Lower leg skin (tissue), 4 donors: ENCODE measurements at regions not wholly inside any gene's neighbourhood (a gene's known extent, or its start where the extent isn't known, plus 50 kb on each side); places are given as distances from the start of the nearest gene placed in this dataset.

Experiments used
- DNase-seq, 2 donors: peaks; one replicate each; pipeline ENCODE4 v3.0.0-alpha.2; 2019; ENCODE audit warnings: low spot score in 2 of 2
- H3K4me3 ChIP-seq: fragments of 200-600 bp; sonication (generic); 2 replicates; pipeline ENCODE4 v1.5.1; 2017; ENCODE audit warnings: mild to moderate bottlenecking, low read depth; ENCODE audit not compliant: poor library complexity, severe bottlenecking
- CTCF ChIP-seq, 3 donors: fragments of 450-650 bp; IDR thresholded peaks; one replicate each; pipeline ENCODE4 v1.5.1; 2016; ENCODE audit warnings: antibody characterized with exemption in 3 of 3, mild to moderate bottlenecking in 3 of 3, moderate library complexity in 2 of 3
- POLR2A ChIP-seq, 2 donors: fragments of 450-650 bp; IDR thresholded peaks; one replicate each; pipeline ENCODE4 v1.6.1; 2016 to 2017; ENCODE audit warnings: antibody characterized with exemption in 2 of 2, mild to moderate bottlenecking in 1 of 2, moderate library complexity in 1 of 2
- WGBS, 2 donors: methylation state at CpG; one replicate each; pipeline ENCODE4 v1.1.5; 2018; 5-methylcytosine and 5-hydroxymethylcytosine counted together
- intact Hi-C: fragments of 100-400 bp; cut with DNase I; formaldehyde crosslinking; loops from one replicate; pipeline ENCODE4 v1.15.0; 2023; ENCODE audit warnings: low total_unique reads

DNA sequence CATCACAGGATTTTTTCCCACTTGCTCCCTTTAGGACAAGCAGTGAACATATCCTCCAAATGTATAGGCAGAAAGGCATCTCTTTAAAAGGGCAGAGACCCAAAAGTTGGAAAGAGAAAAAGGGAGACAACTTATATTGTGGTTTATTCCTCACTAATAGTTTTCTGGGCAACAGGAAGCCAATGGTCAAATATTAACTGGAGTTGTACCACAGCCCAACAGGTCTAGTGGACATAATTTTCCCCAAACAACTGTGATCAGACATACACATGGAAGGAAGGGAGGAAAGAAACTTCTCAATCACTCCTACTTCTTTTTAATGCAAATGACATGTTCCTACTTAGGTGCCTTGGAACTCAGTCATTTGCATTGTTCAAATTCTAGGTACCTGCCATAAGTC lies 78.4 kb downstream of the SOX9 start:
- no peak for DNase-seq
- intact Hi-C loops, result no loop called here
- TF ChIP-seq POLR2A (IDR thresholded peaks at IDR 0.05) (no peak), CTCF (IDR thresholded peaks at IDR 0.05) (no peak)
- no peak overlapping the region for H3K4me3 ChIP-seq

GRCh38 chr17:72204742-72205141 lies 83.9 kb downstream of the SOX9 start:
- WGBS, 2 donors, result 50 to 69% methylated on average over 10 of the region's 10 CpGs
- intact Hi-C loops, result no loop called here
- TF ChIP-seq CTCF (IDR thresholded peaks at IDR 0.05) (no peak), POLR2A (IDR thresholded peaks at IDR 0.05) (no peak)

GRCh38 chr17:72205357-72205756 lies 84.5 kb downstream of the SOX9 start:
- H3K4me3 ChIP-seq, result no peak overlapping the region
- no peak for TF ChIP-seq POLR2A (IDR thresholded peaks at IDR 0.05)
- TF ChIP-seq CTCF (IDR thresholded peaks at IDR 0.05), result no peak
- DNase-seq, result no peak
- 25 to 38% methylated on average over 11 to 14 of the region's 14 CpGs for WGBS, 2 donors
- intact Hi-C loops, result no loop called here

More at GRCh38 chr17:72204742-72205141, 83.9 kb downstream of the SOX9 start:
- H3K4me3 ChIP-seq, result no peak overlapping the region
- no peak for DNase-seq

- intact Hi-C loops, result no loop called here
- DNase-seq, result no peak
- WGBS, 2 donors, result 84% methylated on average over 3 of the region's 3 CpGs
- TF ChIP-seq CTCF (IDR thresholded peaks at IDR 0.05) (no peak), POLR2A (IDR thresholded peaks at IDR 0.05) (no peak)
- H3K4me3 ChIP-seq, result no peak overlapping the region
Observed at GRCh38 chr17:72205822-72206221, 85.0 kb downstream of the SOX9 start.

DNA sequence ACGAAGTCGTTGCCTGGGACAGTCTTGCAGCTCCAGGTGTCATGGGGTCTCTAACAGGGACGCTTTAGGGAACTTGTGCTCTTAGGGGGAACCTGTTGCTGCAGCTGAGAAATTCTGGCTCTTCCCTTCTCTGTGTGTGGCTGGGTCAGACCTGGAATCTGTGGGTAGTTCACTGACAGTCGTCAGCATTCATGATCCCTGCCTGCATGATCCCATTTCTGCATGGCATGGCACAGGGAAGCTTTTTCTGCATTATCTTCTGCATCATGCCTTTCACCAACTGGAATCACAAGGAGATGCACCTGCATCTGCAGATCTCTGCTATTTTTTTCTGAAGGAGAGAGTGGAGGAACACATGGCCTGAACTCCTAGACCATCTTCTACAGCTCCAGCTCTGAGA lies 85.6 kb downstream of the SOX9 start:
- WGBS, 2 donors, result 80 to 81% methylated on average over 4 of the region's 4 CpGs
- TF ChIP-seq POLR2A (IDR thresholded peaks at IDR 0.05) (no peak), CTCF (IDR thresholded peaks at IDR 0.05) (no peak)
- DNase-seq, result no peak
- H3K4me3 ChIP-seq, result no peak overlapping the region
- intact Hi-C loops, result no loop called here

DNA sequence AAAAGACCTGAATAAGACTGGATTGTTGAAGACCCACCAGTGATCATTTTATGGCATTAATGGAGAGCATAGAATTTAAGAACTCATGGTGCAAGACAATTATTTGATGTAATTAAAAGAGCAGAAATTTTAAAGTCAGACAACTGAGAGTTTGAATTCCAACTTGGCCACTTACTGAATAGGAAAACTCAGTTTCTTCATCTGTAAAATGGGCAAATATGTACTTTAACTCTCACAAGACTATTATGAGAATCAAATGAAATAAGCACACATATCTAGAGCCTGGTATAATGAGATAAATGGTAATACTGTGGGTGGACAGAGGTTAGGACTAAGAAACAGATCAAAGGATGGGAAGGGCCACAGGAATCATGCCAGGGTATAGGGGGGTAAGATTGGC lies 88.0 kb downstream of the SOX9 start:
- DNase-seq, result no peak
- TF ChIP-seq CTCF (IDR thresholded peaks at IDR 0.05), result no peak
- no peak for TF ChIP-seq POLR2A (IDR thresholded peaks at IDR 0.05)
- no peak overlapping the region for H3K4me3 ChIP-seq
- intact Hi-C loops, result no loop called here
